RWPE2 (cell line): ENCODE measurements at regions not wholly inside any gene's neighbourhood (a gene's known extent, or its start where the extent isn't known, plus 50 kb on each side); places are given as distances from the start of the nearest gene placed in this dataset.

ENCODE experiments used
- ATAC-seq: fragments of 200-7000 bp; cut with Tn5 transposase; 3 replicates; pipeline ENCODE4 v1.9.1; 2021; ENCODE audit warnings: low read depth
- DNase-seq: peaks from one replicate; pipeline ENCODE4 v3.0.0-alpha.2; 2020; ENCODE audit warnings: low spot score
- H3K27ac ChIP-seq: fragments of 450-650 bp; 2 replicates; pipeline ENCODE4 v1.5.1; 2017; ENCODE audit warnings: mild to moderate bottlenecking; ENCODE audit not compliant: poor library complexity, severe bottlenecking
- H3K27me3 ChIP-seq: fragments of 250-450 bp; sonication (Bioruptor Pico); 2 replicates; pipeline ENCODE4 v1.5.1; 2021; ENCODE audit warnings: mild to moderate bottlenecking, moderate library complexity; ENCODE audit not compliant: insufficient read depth, poor library complexity, severe bottlenecking
- H3K36me3 ChIP-seq: fragments of 250-450 bp; sonication (Bioruptor Pico); 2 replicates; pipeline ENCODE4 v1.5.1; 2020; ENCODE audit warnings: low read depth, mild to moderate bottlenecking, moderate library complexity
- H3K4me1 ChIP-seq: fragments of 250-450 bp; sonication (Bioruptor Pico); 2 replicates; pipeline ENCODE4 v1.5.1; 2021; ENCODE audit warnings: mild to moderate bottlenecking, moderate library complexity; ENCODE audit not compliant: insufficient read depth, poor library complexity, severe bottlenecking
- H3K4me3 ChIP-seq: fragments of 250-450 bp; sonication (Bioruptor Pico); 2 replicates; pipeline ENCODE4 v1.5.1; 2021; ENCODE audit warnings: mild to moderate bottlenecking, moderate library complexity; ENCODE audit not compliant: severe bottlenecking
- H3K9me3 ChIP-seq: fragments of 250-450 bp; sonication (Bioruptor Pico); 2 replicates; pipeline ENCODE4 v1.5.1; 2021; ENCODE audit warnings: mild to moderate bottlenecking, moderate library complexity; ENCODE audit not compliant: severe bottlenecking
- CTCF ChIP-seq: fragments of 450-650 bp; IDR thresholded peaks from one replicate; pipeline ENCODE4 v1.5.1; 2017; ENCODE audit warnings: mild to moderate bottlenecking, moderate library complexity; ENCODE audit not compliant: poor library complexity, severe bottlenecking

- H3K27me3 ChIP-seq = no peaks in the 10 kb centered on the region
- TF ChIP-seq CTCF = peak; percentile 92
- no peak overlapping the region for H3K4me3 ChIP-seq
- ATAC-seq = peak; percentile 83
- no peak overlapping the region for H3K27ac ChIP-seq
- DNase-seq = no peak
- H3K36me3 ChIP-seq = no peaks in the 10 kb centered on the region
- H3K4me1 ChIP-seq = peaks cover 3% of the 10 kb centered on the region
- no peaks in the 10 kb centered on the region for H3K9me3 ChIP-seq
Observed at GRCh38 chr4:74675673-74676279, 118.5 kb downstream of the BTC start.

GRCh38 chr4:74682567-74683359 is 111.6 kb downstream of the BTC start:
- ATAC-seq (peak; percentile 100), DNase-seq (peak; percentile 70)

DNA sequence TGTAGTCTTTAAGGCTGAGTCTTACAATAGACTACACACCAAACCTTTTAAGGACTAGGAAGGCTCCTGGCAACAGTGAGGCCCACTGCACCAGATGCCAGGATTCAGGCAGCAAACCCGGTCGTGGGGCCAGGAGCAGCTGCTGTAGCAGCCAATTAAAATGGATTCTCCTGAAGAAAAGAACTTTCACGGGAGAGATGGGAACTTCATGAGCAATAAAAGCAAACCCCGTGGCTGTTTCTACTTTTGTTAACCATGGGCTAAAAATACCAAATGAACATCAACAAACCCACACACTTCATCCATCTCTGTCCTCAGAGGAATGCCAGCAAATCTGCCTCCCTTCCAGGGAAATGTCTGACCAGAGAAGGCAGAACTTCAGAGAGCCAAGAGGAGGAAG is 101.4 kb downstream of the BTC start:
- Histone ChIP-seq H3K27me3 (no peaks in the 10 kb centered on the region), H3K4me3 (no peak overlapping the region), H3K27ac (no peak overlapping the region), H3K36me3 (no peaks in the 10 kb centered on the region), H3K4me1 (no peaks in the 10 kb centered on the region), H3K9me3 (no peaks in the 10 kb centered on the region)
- TF ChIP-seq CTCF = no peak
- ATAC-seq (no peak), DNase-seq (no peak)

More at GRCh38 chr4:74682567-74683359, 111.6 kb downstream of the BTC start:
- no peak for TF ChIP-seq CTCF
- no peak overlapping the region for H3K4me3 ChIP-seq
- H3K9me3 ChIP-seq = no peaks in the 10 kb centered on the region
- peaks cover 6% of the 10 kb centered on the region for H3K4me1 ChIP-seq
- H3K27ac ChIP-seq = peak overlapping the region; percentile 6
- no peaks in the 10 kb centered on the region for H3K27me3 ChIP-seq
- H3K36me3 ChIP-seq = no peaks in the 10 kb centered on the region
